Testis (tissue), 2 donors: ENCODE measurements at regions not wholly inside any gene's neighbourhood (a gene's known extent, or its start where the extent isn't known, plus 50 kb on each side); places are given as distances from the start of the nearest gene placed in this dataset.
"Not testable (repeated sequence)": the region's sequence is repeated elsewhere in the genome, so short reads cannot be mapped to it uniquely, and the experiment has no call there.

Experiments
- POLR2A ChIP-seq: fragments of 450-650 bp; IDR thresholded peaks from one replicate; pipeline ENCODE4 v1.6.1; 2017; ENCODE audit warnings: antibody characterized with exemption, mild to moderate bottlenecking, moderate library complexity
- TF ChIP-seq, protein P1 (sequence below), 3 experiments: fragments of 450-650 bp in 2 of 3; fragments of 200-600 bp in 1 of 3; sonication (generic) in 1 of 3; IDR thresholded peaks; one replicate each; pipeline ENCODE4 v1.5.1; 2016 to 2019; ENCODE audit warnings: antibody characterized with exemption in 3 of 3, mild to moderate bottlenecking in 2 of 3, moderate library complexity in 1 of 3

DNA sequence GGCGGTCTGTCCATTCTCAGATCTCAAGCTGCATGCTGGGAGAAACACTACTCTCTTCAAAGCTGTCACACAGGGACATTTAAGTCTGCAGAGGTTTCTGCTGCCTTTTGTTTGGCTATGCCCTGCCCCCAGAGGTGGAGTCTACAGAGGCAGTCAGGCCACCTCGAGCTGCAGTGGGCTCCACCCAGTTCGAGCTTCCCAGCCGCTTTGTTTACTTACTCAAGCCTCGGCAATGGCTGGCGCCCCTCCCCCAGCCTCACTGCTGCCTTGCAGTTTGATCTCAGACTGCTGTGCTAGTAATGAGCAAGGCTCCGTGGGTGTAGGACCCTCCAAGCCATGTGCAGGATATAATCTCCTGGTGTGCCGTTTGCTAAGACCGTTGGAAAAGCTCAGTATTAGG, 486.1 kb downstream of the DTWD2 start:
- not testable (repeated sequence) for TF ChIP-seq POLR2A
- TF ChIP-seq, protein P1, sequence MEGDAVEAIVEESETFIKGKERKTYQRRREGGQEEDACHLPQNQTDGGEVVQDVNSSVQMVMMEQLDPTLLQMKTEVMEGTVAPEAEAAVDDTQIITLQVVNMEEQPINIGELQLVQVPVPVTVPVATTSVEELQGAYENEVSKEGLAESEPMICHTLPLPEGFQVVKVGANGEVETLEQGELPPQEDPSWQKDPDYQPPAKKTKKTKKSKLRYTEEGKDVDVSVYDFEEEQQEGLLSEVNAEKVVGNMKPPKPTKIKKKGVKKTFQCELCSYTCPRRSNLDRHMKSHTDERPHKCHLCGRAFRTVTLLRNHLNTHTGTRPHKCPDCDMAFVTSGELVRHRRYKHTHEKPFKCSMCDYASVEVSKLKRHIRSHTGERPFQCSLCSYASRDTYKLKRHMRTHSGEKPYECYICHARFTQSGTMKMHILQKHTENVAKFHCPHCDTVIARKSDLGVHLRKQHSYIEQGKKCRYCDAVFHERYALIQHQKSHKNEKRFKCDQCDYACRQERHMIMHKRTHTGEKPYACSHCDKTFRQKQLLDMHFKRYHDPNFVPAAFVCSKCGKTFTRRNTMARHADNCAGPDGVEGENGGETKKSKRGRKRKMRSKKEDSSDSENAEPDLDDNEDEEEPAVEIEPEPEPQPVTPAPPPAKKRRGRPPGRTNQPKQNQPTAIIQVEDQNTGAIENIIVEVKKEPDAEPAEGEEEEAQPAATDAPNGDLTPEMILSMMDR (IDR thresholded peaks at IDR 0.05): not testable (repeated sequence)
